ENCODE measurements at regions not wholly inside any gene's neighbourhood (a gene's known extent, or its start where the extent isn't known, plus 50 kb on each side); places are given as distances from the start of the nearest gene placed in this dataset.
"Not testable (repeated sequence)": the region's sequence is repeated elsewhere in the genome, so short reads cannot be mapped to it uniquely, and the experiment has no call there.

DNA sequence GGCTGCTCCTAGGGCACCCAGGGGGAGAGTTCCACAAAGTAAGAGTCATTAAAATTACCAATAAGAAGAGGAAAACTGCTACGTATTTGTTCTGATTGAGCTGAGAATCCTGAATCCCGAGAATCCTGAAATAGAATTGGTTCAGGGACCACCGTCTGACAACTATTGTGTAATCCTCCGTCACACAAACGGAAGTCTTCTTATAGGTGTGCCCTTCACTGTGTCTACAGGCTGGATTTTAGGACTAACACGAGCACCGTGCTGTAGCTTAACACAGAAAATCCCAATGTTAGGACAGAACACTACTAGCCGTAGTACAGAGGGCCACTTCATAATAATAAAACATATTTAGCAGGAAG lies 50.6 kb upstream of the RNF182 start:
- Histone ChIP-seq H2AFZ (ENCODE audit: low read depth) (peak overlapping the region; percentile 99), H3K27me3 (ENCODE audit: insufficient read depth, low read depth) (no peaks in the 10 kb centered on the region), H3K4me1 (ENCODE audit: low read depth, poor library complexity, severe bottlenecking) (peaks cover 11% of the 10 kb centered on the region), H3K4me2 (peak overlapping the region; percentile 88), H3K9ac (peak overlapping the region; percentile 48; the same call in 1 of the 2 replicates), H3K27ac (0 out of 2 replicates have a peak overlapping the region, but pooled peaks have one; percentile 5), H3K79me2 (ENCODE audit: insufficient read depth, low read depth) (no peaks in the 10 kb centered on the region), H3K4me3 (IDR thresholded peaks at IDR 0.05; ENCODE audit: insufficient read depth, low read depth, low read length) (no peak overlapping the region), H3K36me3 (ENCODE audit: insufficient read depth) (no peaks in the 10 kb centered on the region), H4K20me1 (ENCODE audit: insufficient read depth) (no peaks in the 10 kb centered on the region)
- no peak for TF ChIP-seq CTCF (conservative IDR thresholded peaks at IDR 0.05; ENCODE audit: low read depth, low read length)

- peak; percentile 88 for TF ChIP-seq CTCF (conservative IDR thresholded peaks at IDR 0.05; ENCODE audit: low read depth, low read length)
- H3K36me3 ChIP-seq (ENCODE audit: insufficient read depth) = no peaks in the 10 kb centered on the region
- H3K27me3 ChIP-seq (ENCODE audit: insufficient read depth, low read depth) = no peaks in the 10 kb centered on the region
- no peaks in the 10 kb centered on the region for H4K20me1 ChIP-seq (ENCODE audit: insufficient read depth)
- peaks cover 11% of the 10 kb centered on the region for H3K4me1 ChIP-seq (ENCODE audit: low read depth, poor library complexity, severe bottlenecking)
- H2AFZ ChIP-seq (ENCODE audit: low read depth) = peak overlapping the region; percentile 99
- H3K4me2 ChIP-seq = peak overlapping the region; percentile 88
- no peak overlapping the region for H3K4me3 ChIP-seq (IDR thresholded peaks at IDR 0.05; ENCODE audit: insufficient read depth, low read depth, low read length)
- H3K79me2 ChIP-seq (ENCODE audit: insufficient read depth, low read depth) = no peaks in the 10 kb centered on the region
- H3K27ac ChIP-seq = 0 out of 2 replicates have a peak overlapping the region, but pooled peaks have one; percentile 5
- peak overlapping the region; percentile 48; the same call in 1 of the 2 replicates for H3K9ac ChIP-seq
These were observed 51.2 kb upstream of the RNF182 start for GRCh38 chr6:13873288-13874190.

DNA sequence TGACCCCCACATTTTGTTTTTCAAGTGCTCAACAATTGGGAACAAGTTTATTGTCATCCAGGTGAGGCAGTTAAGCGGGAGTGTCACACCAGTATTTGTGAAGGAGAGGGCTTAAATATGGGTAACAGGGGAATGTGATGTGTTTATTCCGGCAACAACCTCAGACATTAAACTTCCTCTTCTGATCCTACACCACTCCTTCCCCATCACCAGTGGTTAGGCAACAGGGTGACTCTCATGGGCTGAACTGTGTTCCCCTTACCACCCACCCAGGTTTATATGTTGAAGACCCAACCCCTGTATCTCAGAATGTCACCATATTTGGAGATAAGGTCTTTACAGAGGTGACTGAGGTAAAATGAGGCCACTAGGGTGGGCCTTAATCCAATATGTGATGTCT lies 52.1 kb upstream of the RNF182 start:
- Histone ChIP-seq H3K4me1 (ENCODE audit: low read depth, poor library complexity, severe bottlenecking) (peaks cover 11% of the 10 kb centered on the region), H3K27me3 (ENCODE audit: insufficient read depth, low read depth) (no peaks in the 10 kb centered on the region), H3K79me2 (ENCODE audit: insufficient read depth, low read depth) (no peaks in the 10 kb centered on the region), H4K20me1 (ENCODE audit: insufficient read depth) (no peaks in the 10 kb centered on the region), H3K36me3 (ENCODE audit: insufficient read depth) (no peaks in the 10 kb centered on the region), H3K4me3 (IDR thresholded peaks at IDR 0.05; ENCODE audit: insufficient read depth, low read depth, low read length) (no peak overlapping the region), H2AFZ (ENCODE audit: low read depth) (peak overlapping the region; percentile 99; the same call in 1 of the 2 replicates), H3K4me2 (no peak overlapping the region), H3K9ac (no peak overlapping the region), H3K27ac (no peak overlapping the region)
- TF ChIP-seq CTCF (conservative IDR thresholded peaks at IDR 0.05; ENCODE audit: low read depth, low read length) = no peak

DNA sequence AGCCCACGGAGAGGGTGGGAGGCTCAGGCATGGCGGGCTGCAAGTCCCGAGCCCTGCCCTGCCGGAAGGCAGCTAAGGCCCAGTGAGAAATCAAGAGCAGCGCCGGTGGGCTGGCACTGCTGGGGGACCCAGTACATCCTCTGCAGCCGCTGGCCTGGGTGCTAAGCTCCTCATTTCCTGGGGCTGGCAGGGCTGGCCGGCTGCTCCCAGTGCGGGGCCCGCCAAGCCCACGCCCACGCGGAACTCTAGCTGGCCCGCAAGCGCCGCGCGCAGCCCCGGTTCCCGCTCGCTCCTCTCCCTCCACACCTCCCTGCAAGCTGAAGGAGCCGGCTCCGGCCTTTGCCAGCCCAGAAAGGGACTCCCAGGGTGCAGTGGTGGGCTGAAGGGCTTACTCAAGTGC lies 52.7 kb upstream of the RNF182 start:
- H4K20me1 ChIP-seq (ENCODE audit: insufficient read depth); H3K27me3 ChIP-seq (ENCODE audit: insufficient read depth, low read depth); H2AFZ ChIP-seq (ENCODE audit: low read depth); H3K4me2 ChIP-seq; H3K27ac ChIP-seq; H3K79me2 ChIP-seq (ENCODE audit: insufficient read depth, low read depth); H3K36me3 ChIP-seq (ENCODE audit: insufficient read depth); H3K4me3 ChIP-seq (IDR thresholded peaks at IDR 0.05; ENCODE audit: insufficient read depth, low read depth, low read length); H3K9ac ChIP-seq: not testable (repeated sequence)
- H3K4me1 ChIP-seq (ENCODE audit: low read depth, poor library complexity, severe bottlenecking) = peaks cover 11% of the 10 kb centered on the region
